ENCODE measurements at regions not wholly inside any gene's neighbourhood (a gene's known extent, or its start where the extent isn't known, plus 50 kb on each side); places are given as distances from the start of the nearest gene placed in this dataset.
"Not testable (repeated sequence)": the region's sequence is repeated elsewhere in the genome, so short reads cannot be mapped to it uniquely, and the experiment has no call there.

DNA sequence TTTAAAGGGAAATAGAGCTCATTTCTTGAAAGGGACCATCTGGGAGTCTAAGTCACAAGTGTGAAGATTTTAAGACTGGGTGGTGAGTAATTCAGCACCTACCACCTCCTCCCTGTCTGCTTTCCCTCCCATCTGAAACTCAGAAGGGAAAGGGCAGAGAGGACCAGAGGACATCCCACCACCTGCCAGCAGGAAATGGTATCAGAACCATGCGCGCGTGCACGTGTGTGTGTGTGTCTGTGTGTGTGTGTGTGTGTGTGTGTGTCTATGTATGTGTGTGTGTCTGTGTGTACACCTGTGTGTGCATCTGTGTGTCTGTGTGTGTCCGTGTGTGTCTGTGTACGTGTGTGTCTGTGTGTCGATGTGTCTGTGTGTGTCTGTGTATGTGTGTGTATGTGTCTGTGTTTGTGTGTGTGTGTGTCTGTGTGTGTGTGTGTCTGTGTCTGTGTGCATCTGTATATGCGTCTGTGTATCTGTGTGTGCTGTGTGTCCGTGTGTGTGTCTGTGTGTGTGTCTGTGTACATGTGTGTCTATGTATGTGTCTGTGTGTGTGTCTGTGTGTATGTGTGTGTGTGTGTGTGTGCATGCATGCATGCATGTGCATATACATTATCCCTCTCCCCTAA, 76.8 kb downstream of the ZFP36L2 start:
- peak in 1 of 2 donors; percentile 38 for DNase-seq (ENCODE audit: low read depth in 1 of 2, low spot score in 1 of 2)

DNA sequence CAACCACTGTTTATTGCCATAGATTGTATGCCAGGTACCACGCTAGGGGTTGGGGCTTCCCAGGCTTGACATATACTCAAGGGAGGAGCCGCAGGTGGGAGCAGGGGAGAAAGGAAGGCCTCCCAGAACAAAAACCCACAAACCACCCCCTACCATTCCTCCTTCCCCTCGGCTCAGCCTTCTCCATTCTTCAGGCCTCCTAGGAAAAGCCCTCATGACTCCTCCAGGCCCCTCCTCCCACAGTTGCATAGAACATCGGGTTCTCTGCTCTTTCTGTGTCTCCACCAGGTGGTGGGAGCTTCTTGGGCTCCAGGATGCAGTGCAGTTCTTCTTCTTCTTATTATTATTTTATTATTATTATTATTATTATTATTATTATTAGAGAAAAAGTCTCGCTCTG, 80.3 kb downstream of the ZFP36L2 start:
- DNase-seq (ENCODE audit: low read depth in 1 of 2, low spot score in 1 of 2): no peak

DNA sequence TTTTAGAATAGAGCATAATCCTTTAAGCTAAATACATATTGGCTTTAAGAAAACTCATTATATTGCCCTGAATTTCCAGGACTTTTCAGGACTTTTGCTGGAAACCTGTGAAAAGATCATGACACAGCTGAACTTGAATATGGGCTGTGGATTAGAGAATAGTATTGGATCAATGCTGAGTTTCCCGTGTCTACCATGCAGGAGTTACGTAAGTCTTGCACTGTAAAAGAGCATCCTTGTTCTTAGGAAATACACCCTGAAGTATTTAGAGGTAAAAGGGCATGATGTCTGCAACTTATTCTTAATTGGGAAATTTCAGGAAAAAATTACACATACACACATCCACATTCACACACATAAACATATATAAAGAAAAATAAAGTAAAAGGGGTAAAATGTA, 82.1 kb downstream of the ZFP36L2 start:
- no peak for DNase-seq (ENCODE audit: low read depth in 1 of 2, low spot score in 1 of 2)

DNA sequence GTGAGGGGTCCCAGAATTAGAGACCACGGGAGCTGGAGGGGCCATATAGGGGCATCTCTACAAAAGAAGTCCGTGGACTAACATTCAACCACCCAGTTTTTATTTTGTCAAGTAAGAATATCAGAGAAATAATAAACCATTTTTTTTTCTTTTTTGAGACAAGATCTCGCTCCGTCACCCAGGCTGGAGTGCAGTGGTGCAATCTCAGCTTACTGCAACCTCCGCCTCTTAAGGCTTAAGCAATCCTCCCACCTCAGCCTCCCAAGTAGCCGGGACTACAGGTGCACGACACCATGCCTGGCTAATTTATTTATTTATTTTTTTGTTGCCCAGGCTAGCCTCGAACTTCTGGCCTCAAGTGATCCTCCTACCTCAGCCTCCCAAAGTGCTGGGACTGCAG, 82.7 kb downstream of the ZFP36L2 start:
- DNase-seq (ENCODE audit: low read depth in 1 of 2, low spot score in 1 of 2): no peak

DNA sequence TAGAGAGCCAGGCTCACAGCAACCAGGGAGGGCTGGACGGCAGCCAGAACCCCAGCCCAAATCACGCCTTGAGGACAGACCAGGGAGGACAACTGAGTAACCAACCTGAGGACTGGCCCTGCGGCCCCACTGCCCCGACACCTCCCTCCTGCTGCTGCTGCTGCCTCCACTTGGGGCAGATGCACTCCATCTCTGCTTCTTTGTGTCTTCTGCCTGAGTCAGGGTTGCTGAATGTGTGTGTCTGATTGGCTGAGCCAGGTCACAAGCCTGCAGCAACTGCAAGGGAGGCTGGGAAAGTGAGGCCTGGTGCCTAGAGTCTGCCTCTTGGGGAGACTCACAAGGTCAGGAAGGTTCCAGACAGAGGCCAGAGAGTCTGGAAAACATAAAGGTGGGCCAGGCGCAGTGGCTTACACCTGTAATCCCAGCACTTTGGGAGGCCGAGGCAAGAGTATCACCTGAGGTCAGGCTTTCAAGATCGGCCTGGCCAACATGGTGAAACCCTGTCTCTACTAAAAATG, 83.4 kb downstream of the ZFP36L2 start:
- no peak for DNase-seq (ENCODE audit: low read depth in 1 of 2, low spot score in 1 of 2)

DNA sequence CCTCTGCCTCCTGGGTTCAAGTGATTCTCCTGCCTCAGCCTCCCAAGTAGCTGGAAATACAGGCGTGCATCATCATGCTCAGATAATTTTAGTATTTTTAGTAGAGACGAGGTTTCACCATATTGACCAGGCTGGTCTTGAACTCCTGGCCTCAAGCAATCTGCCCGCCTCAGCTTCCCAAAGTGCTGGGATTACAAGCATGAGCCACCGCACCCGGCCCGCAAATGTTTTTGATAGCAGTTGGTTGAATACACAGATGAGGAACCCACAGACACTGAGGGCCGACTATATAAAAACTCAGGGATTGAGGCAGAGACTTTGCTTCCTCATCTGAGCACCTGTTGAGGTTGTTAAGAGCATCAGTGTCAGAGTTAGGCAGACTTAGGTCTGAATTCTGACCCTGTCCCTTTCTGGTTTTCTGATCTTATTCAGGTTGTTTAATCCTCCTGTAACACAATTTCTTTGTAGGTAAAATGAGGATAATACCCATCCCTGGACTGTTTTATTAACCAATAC, 84.7 kb downstream of the ZFP36L2 start:
- not testable (repeated sequence) for DNase-seq (ENCODE audit: low read depth in 1 of 2, low spot score in 1 of 2)

DNA sequence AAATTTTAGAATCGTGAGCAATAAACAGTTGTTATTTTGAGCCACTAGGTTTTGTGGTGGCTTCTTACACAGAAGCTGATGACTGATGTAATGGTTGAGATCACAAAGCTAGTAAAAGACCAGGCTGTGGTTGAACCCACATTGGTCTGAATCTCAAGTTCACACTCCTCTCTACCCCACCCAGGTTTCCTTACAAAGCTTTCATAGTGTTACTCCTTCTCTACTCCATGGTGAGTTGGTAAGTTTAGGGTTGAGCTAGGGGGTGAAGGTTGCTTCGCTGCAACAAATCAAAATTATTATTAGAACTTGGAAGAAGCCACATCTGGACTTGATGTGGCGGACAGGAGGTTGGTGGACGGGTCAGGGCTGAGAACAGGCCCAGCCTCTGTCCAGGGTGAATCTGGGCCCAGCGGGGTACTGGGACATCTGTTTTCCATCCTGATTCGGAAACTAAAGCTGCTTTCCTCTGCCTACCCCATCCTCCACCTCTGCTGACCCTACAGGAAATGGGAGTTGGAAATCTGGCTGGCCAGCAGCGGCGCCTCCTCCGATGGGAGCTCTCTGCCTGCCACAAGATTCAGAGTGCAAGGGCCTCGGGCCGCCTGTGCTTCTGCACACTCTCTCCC, 86.3 kb downstream of the ZFP36L2 start:
- no peak for DNase-seq (ENCODE audit: low read depth in 1 of 2, low spot score in 1 of 2)

DNA sequence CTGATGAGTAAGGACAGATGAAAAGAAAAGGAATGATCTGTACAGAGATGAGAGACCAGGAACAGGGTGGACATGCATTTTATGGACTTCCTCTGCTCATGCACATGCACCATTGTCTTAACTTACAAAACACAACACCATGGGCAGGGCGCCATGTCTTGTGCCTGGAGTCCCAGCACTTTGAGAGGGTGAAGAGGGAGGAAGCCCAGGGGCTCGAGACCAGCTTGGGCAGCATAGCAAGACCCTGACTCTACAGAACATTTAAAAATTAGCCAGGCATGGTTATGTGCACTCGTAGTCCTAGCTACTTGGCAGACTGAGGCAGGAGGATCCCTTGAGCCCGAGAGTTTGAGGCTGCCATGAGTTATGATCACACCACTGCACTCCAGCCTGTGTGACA, 86.9 kb downstream of the ZFP36L2 start:
- no peak for DNase-seq (ENCODE audit: low read depth in 1 of 2, low spot score in 1 of 2)

DNA sequence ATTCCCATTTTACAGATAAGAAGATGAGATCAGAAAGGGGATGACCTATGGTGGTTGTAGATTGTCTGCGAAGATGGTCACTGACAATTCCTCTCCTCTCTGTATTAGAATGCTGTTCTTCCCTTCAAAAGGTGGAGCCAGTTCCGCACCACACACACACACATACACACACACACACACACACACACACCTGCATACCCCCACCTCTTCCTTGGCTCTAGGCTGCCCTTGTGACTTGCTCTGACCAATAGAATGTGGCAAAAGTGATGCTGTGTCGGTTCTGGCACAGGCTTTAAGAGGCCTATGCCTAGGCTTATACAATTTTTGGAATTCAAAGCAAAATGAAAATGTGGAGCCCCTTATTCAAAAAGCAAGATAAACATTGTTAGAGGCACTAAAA, 88.0 kb downstream of the ZFP36L2 start:
- DNase-seq (ENCODE audit: low read depth in 1 of 2, low spot score in 1 of 2): no peak

DNA sequence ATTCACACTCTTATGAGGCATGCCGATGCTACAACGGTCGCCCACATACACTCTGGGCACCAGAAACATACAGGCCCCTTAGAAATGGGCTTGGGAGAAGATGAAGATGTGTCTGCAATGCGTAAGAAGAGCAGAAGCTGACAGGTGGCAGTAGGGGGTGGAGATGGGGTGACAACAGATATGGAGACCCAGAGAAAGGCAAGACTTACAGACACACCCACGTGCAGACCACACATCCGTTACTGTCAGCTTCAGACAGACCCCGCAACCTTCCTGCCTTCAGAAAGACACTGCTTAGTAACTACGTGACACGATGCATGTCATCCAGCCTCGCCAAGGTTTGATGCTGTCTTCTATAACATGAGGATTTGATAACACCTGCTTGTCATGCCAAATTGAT, 89.5 kb downstream of the ZFP36L2 start:
- DNase-seq (ENCODE audit: low read depth in 1 of 2, low spot score in 1 of 2): peak in 1 of 2 donors; percentile 55

DNA sequence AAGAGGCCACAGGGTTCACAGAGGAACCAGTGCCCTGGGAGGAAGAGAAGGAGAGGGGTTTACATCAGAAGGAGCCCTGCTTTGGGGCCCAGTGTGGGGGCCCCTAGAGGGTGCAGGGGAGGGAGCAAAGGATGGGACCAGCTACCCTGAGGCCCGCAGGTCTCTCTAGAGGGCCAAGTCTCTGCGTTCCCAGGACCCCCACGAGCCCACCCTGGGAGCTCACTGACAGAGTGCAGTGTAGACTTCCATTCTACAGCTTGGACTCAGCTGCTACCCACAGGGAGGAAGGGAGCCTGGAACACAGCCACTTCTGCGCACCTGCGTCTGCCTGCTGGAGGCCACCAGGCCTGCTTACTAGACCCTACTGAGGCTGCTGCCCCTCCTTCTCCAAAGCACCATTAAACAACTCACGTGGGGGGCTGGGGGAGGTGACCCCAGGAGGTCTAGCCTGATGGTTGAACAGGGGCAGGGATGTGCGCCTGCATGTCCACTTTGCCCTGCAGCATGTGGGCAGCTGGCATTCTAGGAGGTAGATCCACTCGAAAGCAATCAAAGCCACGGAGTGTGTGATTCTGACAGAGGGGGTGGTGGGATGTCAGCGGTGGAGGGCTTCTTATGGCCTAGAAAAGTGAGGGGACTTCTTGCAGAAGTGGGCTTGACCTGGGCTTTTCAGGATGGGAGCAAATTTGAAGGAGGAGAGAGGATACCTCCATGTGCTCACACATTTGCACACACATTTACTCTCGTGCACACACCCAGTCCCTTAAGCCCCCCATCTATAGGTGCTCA, 90.2 kb downstream of the ZFP36L2 start:
- no peak for DNase-seq (ENCODE audit: low read depth in 1 of 2, low spot score in 1 of 2)

DNA sequence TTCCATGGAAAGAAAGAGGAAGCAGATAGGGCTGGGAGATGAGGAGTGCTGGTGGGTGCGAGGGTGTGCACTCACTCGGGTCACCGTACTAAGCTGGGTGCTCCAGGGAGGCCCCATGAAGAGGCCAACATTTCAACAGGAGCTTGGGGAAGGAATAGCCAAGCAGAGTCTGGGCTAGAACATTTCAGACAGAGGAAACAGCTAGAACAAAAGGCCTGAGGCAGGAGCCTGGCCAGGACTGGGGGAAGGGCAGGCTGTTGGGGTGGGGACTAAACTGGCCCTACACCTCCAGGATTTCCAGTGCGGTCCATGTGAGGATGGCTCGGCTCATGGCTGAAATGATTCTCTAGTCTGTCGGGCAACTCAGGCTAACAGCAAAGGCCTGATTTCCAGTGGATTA, 90.8 kb downstream of the ZFP36L2 start:
- DNase-seq (ENCODE audit: low read depth in 1 of 2, low spot score in 1 of 2): no peak

DNA sequence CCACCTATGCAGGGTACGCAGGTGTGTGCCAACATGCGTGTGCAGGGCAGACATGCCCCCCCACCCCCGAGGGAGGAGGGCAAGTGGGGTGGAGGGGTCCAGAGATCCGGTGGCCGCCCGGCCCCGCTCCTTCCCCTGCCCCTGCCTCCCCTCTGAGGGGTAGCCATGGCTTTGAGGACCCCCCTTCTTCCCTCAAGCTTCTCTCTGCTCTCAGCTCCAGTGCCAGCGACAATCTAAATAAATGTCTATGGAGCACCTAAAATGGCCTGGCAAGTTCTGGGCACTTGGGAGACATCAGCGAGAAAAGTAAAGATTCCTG, 91.9 kb downstream of the ZFP36L2 start:
- no peak for DNase-seq (ENCODE audit: low read depth in 1 of 2, low spot score in 1 of 2)

DNA sequence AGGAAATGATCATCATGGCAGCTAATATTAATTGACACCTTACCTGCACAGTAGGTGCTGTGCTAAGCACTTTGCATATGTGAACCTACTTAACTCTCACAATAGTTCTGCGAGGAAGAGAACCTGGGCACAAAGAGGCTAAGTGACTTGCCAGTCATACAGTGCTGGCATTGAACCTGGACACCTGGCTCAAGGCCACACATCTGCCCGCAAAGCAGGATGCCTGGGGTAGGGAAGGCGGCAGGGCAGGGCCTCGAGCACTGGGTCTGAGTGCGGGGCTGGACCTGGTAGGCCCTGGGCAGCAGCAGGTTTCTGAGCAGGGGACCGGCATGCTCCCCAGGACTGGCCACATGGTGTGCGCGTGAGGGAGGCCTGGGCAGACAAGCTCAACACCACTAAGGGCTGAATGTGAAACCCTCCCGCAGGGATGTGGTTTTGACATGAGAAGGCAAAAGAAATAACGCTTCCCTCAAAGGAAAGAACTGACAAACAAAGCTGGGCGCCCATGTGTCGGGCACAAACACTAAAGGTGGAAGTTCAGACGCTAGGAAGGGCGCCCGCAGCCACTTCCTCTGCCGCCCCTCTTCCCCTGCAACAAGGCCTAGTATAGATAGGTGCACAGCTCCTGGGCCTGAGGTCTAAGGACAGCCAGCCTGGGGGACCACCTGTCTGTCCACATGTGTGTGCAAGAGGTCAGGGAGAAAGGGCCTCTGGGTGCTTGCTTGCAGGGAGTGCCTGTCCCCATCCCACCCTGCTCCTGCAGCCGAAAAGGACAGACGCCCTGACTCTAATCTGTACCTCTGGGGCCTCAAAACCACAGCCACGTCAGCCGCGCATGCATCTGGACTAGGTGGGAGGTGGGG, 92.5 kb downstream of the ZFP36L2 start:
- peak; percentile 41 to 56 for DNase-seq (ENCODE audit: low read depth in 1 of 2, low spot score in 1 of 2)

DNA sequence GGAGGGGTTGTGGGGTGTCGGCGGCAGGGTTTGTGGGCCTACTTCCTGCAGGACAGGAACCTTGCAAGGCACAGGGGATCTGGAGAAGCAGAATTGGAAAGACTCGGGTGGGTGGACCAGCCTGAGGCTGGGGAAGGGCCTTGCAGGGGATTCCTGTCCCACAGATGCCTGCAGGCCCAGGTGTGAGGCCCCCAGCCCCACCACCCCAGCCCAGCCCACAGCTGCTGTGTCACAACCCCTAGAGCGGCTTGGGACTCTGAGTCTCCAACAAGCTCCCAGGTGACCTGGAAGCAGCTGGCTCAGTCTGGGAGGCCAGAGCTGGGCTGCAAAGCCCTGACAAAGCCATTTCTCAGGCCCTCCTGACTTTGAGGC, 93.1 kb downstream of the ZFP36L2 start:
- DNase-seq (ENCODE audit: low read depth in 1 of 2, low spot score in 1 of 2): no peak

DNA sequence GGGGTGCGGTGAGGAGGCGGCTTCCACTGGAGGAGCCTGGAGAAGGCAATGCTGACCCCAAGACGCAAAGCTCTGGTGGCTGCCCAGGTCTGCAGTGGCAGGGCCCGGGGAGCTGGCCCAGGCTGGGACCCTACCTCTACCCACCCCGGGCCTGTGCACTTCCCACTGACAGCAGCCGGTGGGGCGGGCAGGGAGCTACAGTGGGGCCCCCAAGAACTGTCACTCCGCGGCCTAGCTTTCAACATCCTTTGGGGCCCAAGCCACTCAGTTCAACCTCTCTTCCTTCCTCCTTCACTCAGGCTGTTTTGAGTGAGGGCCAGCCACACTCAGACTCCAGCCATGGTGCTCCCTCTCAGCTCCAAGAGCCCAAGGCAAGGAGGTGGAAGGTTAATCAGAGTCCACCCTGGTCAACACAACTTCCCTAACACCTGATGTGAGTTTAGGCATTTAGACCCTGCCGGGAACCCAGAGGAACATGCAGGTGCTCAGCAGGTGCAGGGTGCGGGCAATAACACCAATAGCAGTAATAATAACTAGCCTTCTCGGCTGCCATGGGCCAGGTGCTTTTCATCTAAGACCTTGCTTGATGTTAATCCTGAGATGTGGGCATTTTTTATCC, 93.6 kb downstream of the ZFP36L2 start:
- no peak for DNase-seq (ENCODE audit: low read depth in 1 of 2, low spot score in 1 of 2)

DNA sequence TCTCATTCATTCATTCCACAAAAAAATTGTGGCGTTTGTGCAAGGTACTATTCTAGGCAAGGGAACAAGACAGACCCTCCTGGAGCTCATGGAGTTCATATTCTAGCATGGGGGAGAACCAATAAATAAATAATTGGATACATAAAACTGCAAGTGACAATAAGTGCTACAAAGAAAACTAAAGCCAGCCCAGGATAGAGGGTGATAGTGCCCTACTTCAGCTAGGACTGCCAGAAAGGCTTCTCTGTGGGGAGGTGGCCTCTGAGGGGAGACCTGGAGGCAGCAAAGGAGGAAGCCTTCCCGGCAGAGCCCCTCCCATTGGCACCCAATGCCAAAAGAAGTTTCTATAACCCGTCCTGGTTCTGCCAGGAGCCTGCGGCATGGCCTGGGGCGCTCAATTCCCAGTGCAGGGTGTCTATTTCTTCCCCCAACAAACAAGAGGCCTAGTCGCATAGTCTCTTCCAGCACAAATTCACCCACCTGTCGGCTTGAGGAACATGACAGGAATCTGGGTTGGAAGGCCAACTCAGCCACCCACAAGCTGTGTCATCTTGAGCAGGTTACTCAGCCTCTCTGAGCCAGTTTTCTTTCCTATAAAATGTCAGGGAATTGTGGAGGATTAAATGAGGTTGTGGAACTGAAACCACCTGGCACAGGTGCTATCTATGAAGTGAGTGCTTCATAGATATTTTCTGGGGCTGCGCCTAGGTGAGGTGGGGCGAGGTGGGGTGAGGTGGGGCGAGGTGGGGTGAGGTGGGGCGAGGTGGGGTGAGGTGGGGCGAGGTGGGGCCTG, 94.3 kb downstream of the ZFP36L2 start:
- DNase-seq (ENCODE audit: low read depth in 1 of 2, low spot score in 1 of 2): no peak

DNA sequence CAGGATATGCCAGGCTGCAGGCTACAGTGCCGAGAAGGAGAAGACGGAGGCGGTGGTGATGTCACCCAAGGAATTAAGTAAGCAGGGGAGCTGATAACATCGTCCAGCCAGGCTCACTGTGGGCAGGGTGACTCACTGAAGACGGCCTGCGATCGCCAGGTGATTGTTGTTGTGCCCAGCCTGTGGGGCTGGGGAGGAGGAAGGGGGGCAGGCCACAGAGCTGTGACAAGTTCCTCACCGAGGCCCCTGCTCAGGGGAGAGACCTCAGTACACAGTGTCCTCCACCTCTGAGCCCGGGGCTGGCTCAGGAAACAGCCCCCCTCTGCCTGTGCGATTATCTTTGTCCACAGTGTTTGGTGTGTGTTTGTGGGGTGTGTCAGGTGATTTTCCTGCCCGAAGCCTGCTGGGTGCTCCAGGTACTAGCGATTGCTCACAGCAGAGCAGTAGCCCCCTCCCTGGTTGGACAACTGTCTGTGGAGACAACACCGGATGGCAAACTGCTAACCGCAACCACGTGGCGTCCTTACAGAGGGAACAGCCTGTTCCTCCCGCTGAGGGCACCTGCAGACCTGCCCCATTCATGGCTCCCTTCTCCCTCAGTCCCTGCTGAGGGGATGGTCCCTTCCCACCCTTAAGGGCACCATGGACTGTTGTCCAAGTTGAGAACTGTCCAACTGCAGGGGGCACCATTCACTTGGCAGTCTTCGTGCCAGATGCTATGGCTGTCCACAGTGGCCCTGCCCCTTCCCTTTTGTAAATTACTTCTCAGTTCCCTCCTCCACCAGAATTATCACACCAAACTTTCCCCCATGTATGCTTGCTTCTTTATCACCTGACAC, 95.1 kb downstream of the ZFP36L2 start:
- peak; percentile 39 to 60 for DNase-seq (ENCODE audit: low read depth in 1 of 2, low spot score in 1 of 2)

DNA sequence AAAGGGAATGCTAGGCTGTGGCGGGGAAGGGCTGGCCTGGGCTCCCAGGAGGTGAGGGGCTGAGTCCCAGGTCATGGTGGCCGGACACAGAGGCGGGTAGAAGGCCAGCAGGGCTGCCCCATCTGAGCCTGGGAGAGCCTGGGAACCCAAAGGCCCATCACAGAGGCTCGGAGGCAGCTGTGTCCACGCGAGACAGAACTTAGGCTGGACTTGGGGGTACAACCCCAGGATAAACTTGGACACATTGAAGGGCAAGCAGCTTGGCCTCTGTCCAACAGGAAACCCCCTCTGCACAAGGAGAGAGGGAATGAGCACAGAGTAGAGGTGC, 95.9 kb downstream of the ZFP36L2 start:
- no peak for DNase-seq (ENCODE audit: low read depth in 1 of 2, low spot score in 1 of 2)
